NCI-H1436 (cell line): ENCODE measurements at regions not wholly inside any gene's neighbourhood (a gene's known extent, or its start where the extent isn't known, plus 50 kb on each side); places are given as distances from the start of the nearest gene placed in this dataset.

ENCODE experiments used
- DNase-seq: peaks from one replicate; lab custom pipeline; 2025; lab: John Stamatoyannopoulos, UW

- no peak for DNase-seq
These were observed 89.8 kb downstream of the PTTG1 start for GRCh38 chr5:160511280-160511929.
